Adrenal gland (tissue), 5 donors: ENCODE measurements at regions not wholly inside any gene's neighbourhood (a gene's known extent, or its start where the extent isn't known, plus 50 kb on each side); places are given as distances from the start of the nearest gene placed in this dataset.

Source experiments
- CTCF ChIP-seq, 6 experiments: fragments of 450-650 bp in 4 of 6; fragments of 200-600 bp in 2 of 6; sonication (generic) in 1 of 6; IDR thresholded peaks; 1 replicate in 5 of 6; 2 replicates in 1 of 6; pipeline versions ENCODE4 v1.5.1 to v1.8.0; 2016 to 2021; ENCODE audit warnings: antibody characterized with exemption in 6 of 6, mild to moderate bottlenecking in 2 of 6, moderate library complexity in 1 of 6
- POLR2A ChIP-seq, 2 donors: fragments of 450-650 bp; IDR thresholded peaks; one replicate each; pipeline ENCODE4 v1.6.1; 2017; ENCODE audit warnings: antibody characterized with exemption in 2 of 2, mild to moderate bottlenecking in 2 of 2, moderate library complexity in 1 of 2
- donor health status: DM: no; HTN: no; CAD: no.

DNA sequence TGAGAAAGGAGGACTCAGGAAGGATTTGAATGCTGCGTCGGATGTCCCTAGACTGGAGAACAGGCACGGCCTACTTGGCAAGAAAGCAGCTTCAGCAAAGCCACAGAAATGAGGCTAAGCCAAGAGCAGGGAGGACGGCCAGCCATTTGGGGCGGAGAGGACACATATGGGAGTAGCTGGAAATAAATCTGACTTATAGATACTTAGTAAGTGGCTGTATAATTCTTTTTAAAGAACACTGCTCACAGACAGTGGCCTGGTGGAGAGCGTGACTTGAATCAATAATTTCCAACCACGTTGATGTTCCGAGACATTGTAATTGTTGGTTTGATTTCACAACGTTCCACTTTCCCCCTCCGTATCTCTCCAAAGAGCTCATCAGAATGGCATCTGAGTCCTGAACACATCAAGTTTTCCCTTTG is 67.7 kb upstream of the JCAD start:
- TF ChIP-seq CTCF (IDR thresholded peaks at IDR 0.05) (no peak), POLR2A (IDR thresholded peaks at IDR 0.05) (no peak)
